SK-N-SH (cell line): ENCODE measurements at regions not wholly inside any gene's neighbourhood (a gene's known extent, or its start where the extent isn't known, plus 50 kb on each side); places are given as distances from the start of the nearest gene placed in this dataset.

ENCODE experiments used
- CTCF ChIA-PET: fragments of 300-600, 350-600 bp; formaldehyde crosslinking; extraction: SDS; loops from one replicate; lab custom pipeline; 2021; lab: Yijun Ruan, JAX
- POLR2A ChIA-PET: fragments of 350-600 bp; sonication (Branson Sonifier 250); formaldehyde crosslinking; extraction: SDS; loops from one replicate; lab custom pipeline; 2020; ENCODE audit warnings: antibody characterized with exemption, inconsistent platforms; lab: Yijun Ruan, JAX
- DNase-seq: peaks from one replicate; pipeline ENCODE4 v3.0.0; 2012
- H2AFZ ChIP-seq: fragments of 200-600 bp; sonication (generic); 2 replicates; pipeline ENCODE4 v1.8.1; 2016; ENCODE audit warnings: antibody characterized with exemption, mild to moderate bottlenecking, low read depth
- H3F3A ChIP-seq: fragments of 200-600 bp; sonication (generic); replicated peaks from 2 replicates; pipeline ENCODE3; 2016; ENCODE audit warnings: antibody characterized with exemption, mild to moderate bottlenecking; ENCODE audit not compliant: insufficient read depth
- H3K27ac ChIP-seq, 2 experiments: fragments of 200-500 bp in 1 of 2; fragments of 200-600 bp in 1 of 2; sonication (Bioruptor generic) in 1 of 2; sonication (generic), shearing (Covaris generic) in 1 of 2; 2 replicates each; pipeline versions ENCODE4 v1.5.1 to v1.6.1; 2014 to 2016; ENCODE audit warnings: low read depth in 2 of 2, inconsistent platforms in 1 of 2, low read length in 1 of 2, mild to moderate bottlenecking in 1 of 2, mixed read lengths in 1 of 2
- H3K27me3 ChIP-seq: fragments of 200-600 bp; sonication (generic), shearing (Covaris generic); 2 replicates; pipeline ENCODE4 v1.6.1; 2016; ENCODE audit warnings: mixed run types; ENCODE audit not compliant: insufficient read depth
- H3K36me3 ChIP-seq, 2 experiments: fragments of 200-500 bp in 1 of 2; fragments of 200-600 bp in 1 of 2; sonication (Bioruptor generic) in 1 of 2; sonication (generic) in 1 of 2; replicated peaks in 1 of 2; 2 replicates each; pipeline versions ENCODE3 to v1.5.1; 2014 to 2016; ENCODE audit warnings: low read length in 1 of 2, mild to moderate bottlenecking in 1 of 2; ENCODE audit not compliant: insufficient read depth in 2 of 2, control insufficient read depth in 1 of 2
- H3K4me1 ChIP-seq, 2 experiments: fragments of 200-500 bp in 1 of 2; fragments of 200-600 bp in 1 of 2; sonication (Bioruptor generic) in 1 of 2; sonication (generic), shearing (Covaris generic) in 1 of 2; 2 replicates each; pipeline versions ENCODE4 v1.5.1 to v1.6.1; 2014 to 2016; ENCODE audit warnings: low read depth in 1 of 2, low read length in 1 of 2, mixed run types in 1 of 2; ENCODE audit not compliant: insufficient read depth in 2 of 2, control insufficient read depth in 1 of 2
- H3K4me2 ChIP-seq: fragments of 200-600 bp; sonication (generic), shearing (Covaris generic); 2 replicates; pipeline ENCODE4 v1.6.1; 2017; ENCODE audit warnings: mixed run types
- H3K4me3 ChIP-seq, 2 experiments: fragments of 200-500 bp in 1 of 2; fragments of 200-600 bp in 1 of 2; sonication (Bioruptor generic) in 1 of 2; sonication (generic), shearing (Covaris generic) in 1 of 2; 2 replicates each; pipeline versions ENCODE4 v1.5.1 to v1.8.1; 2014 to 2016; ENCODE audit warnings: low read depth in 2 of 2, inconsistent platforms in 1 of 2, low read length in 1 of 2, mild to moderate bottlenecking in 1 of 2, mixed read lengths in 1 of 2, moderate library complexity in 1 of 2
- H3K79me2 ChIP-seq: fragments of 200-600 bp; sonication (generic); 2 replicates; pipeline ENCODE4 v1.8.1; 2017; ENCODE audit warnings: mild to moderate bottlenecking; ENCODE audit not compliant: insufficient read depth
- H3K9ac ChIP-seq: fragments of 200-600 bp; sonication (generic); 2 replicates; pipeline ENCODE4 v1.6.1; 2017; ENCODE audit warnings: mixed run types
- H3K9me2 ChIP-seq: fragments of 200-600 bp; sonication (generic); 2 replicates; pipeline ENCODE4 v1.6.1; 2017; ENCODE audit warnings: mixed run types
- H3K9me3 ChIP-seq: fragments of 200-600 bp; sonication (generic); 2 replicates; pipeline ENCODE4 v1.6.1; 2017; ENCODE audit warnings: mixed run types, mild to moderate bottlenecking, moderate library complexity
- H4K20me1 ChIP-seq: fragments of 200-600 bp; sonication (generic); 2 replicates; pipeline ENCODE4 v1.6.1; 2017; ENCODE audit warnings: mild to moderate bottlenecking, mixed run types; ENCODE audit not compliant: insufficient read depth
- CHD2 ChIP-seq: fragments of 150-350 bp; IDR thresholded peaks from 2 replicates; pipeline ENCODE4 v1.6.1; 2018; ENCODE audit warnings: low read length; ENCODE audit not compliant: partially characterized antibody
- EP300 ChIP-seq, 2 experiments: IDR thresholded peaks; 2 replicates each; pipeline versions ENCODE4 v1.4.0 to v1.6.1; 2012; ENCODE audit warnings: borderline replicate concordance in 1 of 2, low read depth in 1 of 2, low read length in 1 of 2
- EZH2phosphoT487 ChIP-seq: fragments of 200-600 bp; sonication (generic); IDR thresholded peaks from 2 replicates; pipeline ENCODE4 v1.6.1; 2017; ENCODE audit warnings: low read depth, mixed run types, mild to moderate bottlenecking, antibody characterized with exemption, moderate library complexity, borderline replicate concordance
- FOXJ3 ChIP-seq: sonication (generic); formaldehyde crosslinking; IDR thresholded peaks from 2 replicates; pipeline ENCODE4 v1.5.1; 2020; ENCODE audit warnings: mild to moderate bottlenecking, missing genetic modification reagents
- FOXM1 ChIP-seq: IDR thresholded peaks from 2 replicates; pipeline ENCODE4 v1.4.0; 2012; ENCODE audit warnings: low read depth, mild to moderate bottlenecking
- MXI1 ChIP-seq: IDR thresholded peaks from 2 replicates; pipeline ENCODE4 v1.6.1; 2012; ENCODE audit warnings: mild to moderate bottlenecking, low read depth, low read length, improper control_type of control experiment
- NFIC ChIP-seq: IDR thresholded peaks from 2 replicates; pipeline ENCODE4 v1.4.0; 2012; ENCODE audit warnings: borderline replicate concordance
- POLR2AphosphoS5 ChIP-seq: IDR thresholded peaks from 2 replicates; pipeline ENCODE4 v1.6.1; 2012; ENCODE audit warnings: low read depth, low read length
- RAD21 ChIP-seq: IDR thresholded peaks from 2 replicates; pipeline ENCODE4 v1.6.1; 2012; ENCODE audit warnings: mild to moderate bottlenecking, low read length
- RFX5 ChIP-seq: IDR thresholded peaks from 2 replicates; pipeline ENCODE4 v1.6.1; 2012; ENCODE audit warnings: mild to moderate bottlenecking, improper control_type of control experiment, low read length
- SIN3A ChIP-seq: IDR thresholded peaks from 2 replicates; pipeline ENCODE4 v1.6.1; 2012; ENCODE audit warnings: low read depth, mild to moderate bottlenecking, low read length, moderate library complexity, borderline replicate concordance
- TAF1 ChIP-seq: IDR thresholded peaks from 2 replicates; pipeline ENCODE4 v1.6.1; 2012; ENCODE audit warnings: low read depth, mild to moderate bottlenecking, low read length, moderate library complexity, borderline replicate concordance
- TCF12 ChIP-seq: IDR thresholded peaks from 2 replicates; pipeline ENCODE4 v1.4.0; 2012
- TEAD4 ChIP-seq: IDR thresholded peaks from 2 replicates; pipeline ENCODE4 v1.4.0; 2012; ENCODE audit warnings: mild to moderate bottlenecking, borderline replicate concordance; ENCODE audit not compliant: insufficient read depth
- YY1 ChIP-seq: IDR thresholded peaks from 2 replicates; pipeline ENCODE4 v1.4.0; 2012; ENCODE audit warnings: low read depth, mild to moderate bottlenecking
- WGBS: methylation state at CpG from one replicate; pipeline ENCODE4 v1.1.6; 2017; ENCODE audit warnings: low lambda C conversion rate; 5-methylcytosine and 5-hydroxymethylcytosine counted together
- TF ChIP-seq, protein P1 (sequence below): IDR thresholded peaks from 2 replicates; pipeline ENCODE4; 2012
- TF ChIP-seq, protein P2 (sequence below): IDR thresholded peaks from 2 replicates; pipeline ENCODE4 v1.4.0; 2012; ENCODE audit warnings: low read depth
- TF ChIP-seq, protein P3 (sequence below): fragments of 200-600 bp; sonication (generic); IDR thresholded peaks from 2 replicates; pipeline ENCODE4 v1.6.1; 2017; ENCODE audit warnings: antibody characterized with exemption, mild to moderate bottlenecking, moderate library complexity
- TF ChIP-seq, protein P4 (sequence below): IDR thresholded peaks from 2 replicates; pipeline ENCODE4 v1.6.1; 2012; ENCODE audit warnings: mild to moderate bottlenecking, low read depth, low read length, moderate library complexity

DNA sequence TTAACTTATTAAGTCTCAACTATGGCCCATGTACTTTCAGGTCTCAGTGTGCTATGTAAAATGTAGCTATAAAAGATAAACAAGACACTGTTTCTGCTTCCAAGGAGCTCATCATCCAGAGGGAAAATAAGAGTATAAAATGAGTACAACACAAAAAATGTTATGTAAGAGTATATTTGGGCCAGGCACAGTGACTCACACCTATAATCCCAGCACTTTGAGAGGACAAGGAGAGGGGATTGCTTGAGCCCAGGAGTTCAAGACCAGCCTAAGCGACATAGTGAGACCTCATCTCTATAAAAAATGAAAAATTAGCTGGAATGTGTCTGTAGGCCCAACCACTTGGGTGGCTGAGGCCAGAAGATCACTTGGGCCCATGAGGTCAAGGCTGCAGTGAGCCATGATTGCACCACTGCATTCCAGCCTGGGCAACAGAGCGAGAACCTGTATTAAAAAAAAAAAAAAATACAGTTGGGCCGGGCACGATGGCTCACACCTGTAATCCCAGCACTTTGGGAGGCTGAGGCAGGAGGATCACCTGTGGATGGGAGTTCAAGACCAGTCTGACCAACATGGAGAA lies 124.0 kb downstream of the EDN1 start:
- Histone ChIP-seq H4K20me1 (no peaks in the 10 kb centered on the region), H2AFZ (no peak overlapping the region), H3K4me3 (no peak overlapping the region), H3F3A (no peaks in the 10 kb centered on the region), H3K9me2 (no peaks in the 10 kb centered on the region), H3K9me3 (no peaks in the 10 kb centered on the region), H3K9ac (no peak overlapping the region), H3K4me1 (peaks cover 0 to 9% of the 10 kb centered on the region in 2 experiments; a peak in 1 of 4 replicates), H3K4me2 (no peak overlapping the region), H3K27me3 (no peaks in the 10 kb centered on the region), H3K36me3 (no peaks in the 10 kb centered on the region), H3K79me2 (no peaks in the 10 kb centered on the region), H3K27ac (no peak overlapping the region)
- CTCF ChIA-PET = no interaction called here
- no peak for DNase-seq
- WGBS = 83% methylated on average over 4 of the region's 4 CpGs
- no peak for TF ChIP-seq FOXM1
- no peak for TF ChIP-seq TCF12
- TF ChIP-seq FOXJ3 (CRISPR knock-in tag) = no peak
- no peak for TF ChIP-seq NFIC
- TF ChIP-seq RAD21 = no peak
- TF ChIP-seq, protein P1, sequence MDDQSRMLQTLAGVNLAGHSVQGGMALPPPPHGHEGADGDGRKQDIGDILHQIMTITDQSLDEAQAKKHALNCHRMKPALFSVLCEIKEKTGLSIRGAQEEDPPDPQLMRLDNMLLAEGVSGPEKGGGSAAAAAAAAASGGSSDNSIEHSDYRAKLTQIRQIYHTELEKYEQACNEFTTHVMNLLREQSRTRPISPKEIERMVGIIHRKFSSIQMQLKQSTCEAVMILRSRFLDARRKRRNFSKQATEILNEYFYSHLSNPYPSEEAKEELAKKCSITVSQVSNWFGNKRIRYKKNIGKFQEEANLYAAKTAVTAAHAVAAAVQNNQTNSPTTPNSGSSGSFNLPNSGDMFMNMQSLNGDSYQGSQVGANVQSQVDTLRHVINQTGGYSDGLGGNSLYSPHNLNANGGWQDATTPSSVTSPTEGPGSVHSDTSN = no peak
- POLR2A ChIA-PET = no interaction called here

DNA sequence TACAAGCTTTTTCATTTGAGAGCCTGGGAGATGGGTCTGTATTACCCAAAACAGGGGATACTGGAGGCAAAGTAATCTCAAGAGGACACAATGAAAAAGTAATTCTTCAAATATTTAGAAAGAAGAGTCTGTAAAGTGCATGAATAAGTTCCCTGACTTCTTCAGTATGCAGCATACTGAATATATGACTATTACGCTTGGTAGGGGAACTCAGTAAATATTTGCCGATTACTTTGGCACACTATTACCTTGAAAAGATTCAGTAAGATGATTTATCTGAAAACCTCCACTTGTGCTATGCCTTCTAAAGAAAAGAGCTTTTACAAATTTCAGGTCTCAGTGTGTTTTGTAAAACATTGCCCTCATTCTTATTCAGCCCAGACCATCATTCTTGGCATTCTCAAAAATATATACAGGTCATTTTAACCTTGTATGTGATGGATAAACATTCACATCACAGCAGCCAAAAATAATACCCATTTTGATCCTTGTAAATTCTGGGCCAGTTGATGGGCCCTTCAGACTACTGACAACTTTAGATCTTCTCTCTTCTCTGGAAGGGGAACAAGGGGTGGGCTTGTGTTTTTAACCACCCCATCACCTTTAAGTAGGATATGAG lies 125.9 kb downstream of the EDN1 start:
- Histone ChIP-seq H3K27me3 (no peaks in the 10 kb centered on the region), H3K9me2 (no peaks in the 10 kb centered on the region), H3K4me3 (no peak overlapping the region), H3K36me3 (no peaks in the 10 kb centered on the region), H3F3A (no peaks in the 10 kb centered on the region), H4K20me1 (no peaks in the 10 kb centered on the region), H3K4me2 (no peak overlapping the region), H2AFZ (no peak overlapping the region), H3K27ac (no peak overlapping the region), H3K9ac (no peak overlapping the region), H3K9me3 (no peaks in the 10 kb centered on the region), H3K79me2 (no peaks in the 10 kb centered on the region), H3K4me1 (peaks cover 0 to 9% of the 10 kb centered on the region in 2 experiments; a peak in 1 of 4 replicates)
- CTCF ChIA-PET = no interaction called here
- POLR2A ChIA-PET = no interaction called here
- TF ChIP-seq TEAD4 (no peak), EP300 (IDR thresholded peaks at IDR 0.05; ENCODE audit: borderline replicate concordance in 1 of 2, low read depth in 1 of 2, low read length in 1 of 2) (no peak), MXI1 (no peak), YY1 (no peak), EZH2phosphoT487 (no peak), TAF1 (no peak), CHD2 (no peak), TCF12 (no peak), FOXJ3 (CRISPR knock-in tag) (no peak), FOXM1 (no peak), POLR2AphosphoS5 (no peak), RFX5 (no peak), SIN3A (no peak), RAD21 (no peak)
- TF ChIP-seq, protein P2, sequence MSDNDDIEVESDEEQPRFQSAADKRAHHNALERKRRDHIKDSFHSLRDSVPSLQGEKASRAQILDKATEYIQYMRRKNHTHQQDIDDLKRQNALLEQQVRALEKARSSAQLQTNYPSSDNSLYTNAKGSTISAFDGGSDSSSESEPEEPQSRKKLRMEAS = no peak
- TF ChIP-seq, protein P3, sequence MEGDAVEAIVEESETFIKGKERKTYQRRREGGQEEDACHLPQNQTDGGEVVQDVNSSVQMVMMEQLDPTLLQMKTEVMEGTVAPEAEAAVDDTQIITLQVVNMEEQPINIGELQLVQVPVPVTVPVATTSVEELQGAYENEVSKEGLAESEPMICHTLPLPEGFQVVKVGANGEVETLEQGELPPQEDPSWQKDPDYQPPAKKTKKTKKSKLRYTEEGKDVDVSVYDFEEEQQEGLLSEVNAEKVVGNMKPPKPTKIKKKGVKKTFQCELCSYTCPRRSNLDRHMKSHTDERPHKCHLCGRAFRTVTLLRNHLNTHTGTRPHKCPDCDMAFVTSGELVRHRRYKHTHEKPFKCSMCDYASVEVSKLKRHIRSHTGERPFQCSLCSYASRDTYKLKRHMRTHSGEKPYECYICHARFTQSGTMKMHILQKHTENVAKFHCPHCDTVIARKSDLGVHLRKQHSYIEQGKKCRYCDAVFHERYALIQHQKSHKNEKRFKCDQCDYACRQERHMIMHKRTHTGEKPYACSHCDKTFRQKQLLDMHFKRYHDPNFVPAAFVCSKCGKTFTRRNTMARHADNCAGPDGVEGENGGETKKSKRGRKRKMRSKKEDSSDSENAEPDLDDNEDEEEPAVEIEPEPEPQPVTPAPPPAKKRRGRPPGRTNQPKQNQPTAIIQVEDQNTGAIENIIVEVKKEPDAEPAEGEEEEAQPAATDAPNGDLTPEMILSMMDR = no peak
- TF ChIP-seq, protein P4, sequence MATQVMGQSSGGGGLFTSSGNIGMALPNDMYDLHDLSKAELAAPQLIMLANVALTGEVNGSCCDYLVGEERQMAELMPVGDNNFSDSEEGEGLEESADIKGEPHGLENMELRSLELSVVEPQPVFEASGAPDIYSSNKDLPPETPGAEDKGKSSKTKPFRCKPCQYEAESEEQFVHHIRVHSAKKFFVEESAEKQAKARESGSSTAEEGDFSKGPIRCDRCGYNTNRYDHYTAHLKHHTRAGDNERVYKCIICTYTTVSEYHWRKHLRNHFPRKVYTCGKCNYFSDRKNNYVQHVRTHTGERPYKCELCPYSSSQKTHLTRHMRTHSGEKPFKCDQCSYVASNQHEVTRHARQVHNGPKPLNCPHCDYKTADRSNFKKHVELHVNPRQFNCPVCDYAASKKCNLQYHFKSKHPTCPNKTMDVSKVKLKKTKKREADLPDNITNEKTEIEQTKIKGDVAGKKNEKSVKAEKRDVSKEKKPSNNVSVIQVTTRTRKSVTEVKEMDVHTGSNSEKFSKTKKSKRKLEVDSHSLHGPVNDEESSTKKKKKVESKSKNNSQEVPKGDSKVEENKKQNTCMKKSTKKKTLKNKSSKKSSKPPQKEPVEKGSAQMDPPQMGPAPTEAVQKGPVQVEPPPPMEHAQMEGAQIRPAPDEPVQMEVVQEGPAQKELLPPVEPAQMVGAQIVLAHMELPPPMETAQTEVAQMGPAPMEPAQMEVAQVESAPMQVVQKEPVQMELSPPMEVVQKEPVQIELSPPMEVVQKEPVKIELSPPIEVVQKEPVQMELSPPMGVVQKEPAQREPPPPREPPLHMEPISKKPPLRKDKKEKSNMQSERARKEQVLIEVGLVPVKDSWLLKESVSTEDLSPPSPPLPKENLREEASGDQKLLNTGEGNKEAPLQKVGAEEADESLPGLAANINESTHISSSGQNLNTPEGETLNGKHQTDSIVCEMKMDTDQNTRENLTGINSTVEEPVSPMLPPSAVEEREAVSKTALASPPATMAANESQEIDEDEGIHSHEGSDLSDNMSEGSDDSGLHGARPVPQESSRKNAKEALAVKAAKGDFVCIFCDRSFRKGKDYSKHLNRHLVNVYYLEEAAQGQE = no peak
- no peak for DNase-seq
- 76% methylated on average over 2 of the region's 2 CpGs for WGBS
